Astrocyte of the cerebellum (primary cell): ENCODE measurements at regions not wholly inside any gene's neighbourhood (a gene's known extent, or its start where the extent isn't known, plus 50 kb on each side); places are given as distances from the start of the nearest gene placed in this dataset.

Experiments used
- DNase-seq: peaks from one replicate; pipeline ENCODE4 v3.0.0-alpha.2; 2011; ENCODE audit warnings: low read depth
- H3K4me3 ChIP-seq: 2 replicates; pipeline ENCODE4 v1.5.1; 2011; ENCODE audit warnings: mild to moderate bottlenecking, low read depth, low read length, moderate library complexity
- CTCF ChIP-seq: IDR thresholded peaks from 2 replicates; pipeline ENCODE4 v1.5.1; 2012; ENCODE audit warnings: low read length, low read depth, moderate library complexity, mild to moderate bottlenecking; ENCODE audit errors: missing control alignments
- in situ Hi-C: cut with HindIII; loops from 2 replicates; pipeline ENCODE4 v1.10.0; 2017; ENCODE audit warnings: low sequenced_read_pairs

GRCh38 chr10:111458256-111458655 lies 381.4 kb downstream of the ADRA2A start:
- in situ Hi-C loops, result no loop called here
- no peak for TF ChIP-seq CTCF
- no peak overlapping the region for H3K4me3 ChIP-seq
- DNase-seq, result no peak

GRCh38 chr10:111459967-111460366 lies 383.1 kb downstream of the ADRA2A start:
- in situ Hi-C loops, result no loop called here
- TF ChIP-seq CTCF, result no peak
- no peak overlapping the region for H3K4me3 ChIP-seq
- DNase-seq, result no peak

- DNase-seq, result no peak
- no peak overlapping the region for H3K4me3 ChIP-seq
- in situ Hi-C loops, result no loop called here
- no peak for TF ChIP-seq CTCF
Observed at GRCh38 chr10:111472445-111472844, 395.6 kb downstream of the ADRA2A start.

- in situ Hi-C loops, result no loop called here
- H3K4me3 ChIP-seq, result no peak overlapping the region
- TF ChIP-seq CTCF, result no peak
- no peak for DNase-seq
Observed at GRCh38 chr10:111473361-111473760, 396.5 kb downstream of the ADRA2A start.

- no peak for TF ChIP-seq CTCF
- DNase-seq, result no peak
- H3K4me3 ChIP-seq, result no peak overlapping the region
- in situ Hi-C loops, result loop anchor here (25.0 kb wide), 1 partner anchor 87 kb away; no protein-coding TSS in a partner anchor
Observed at GRCh38 chr10:111474786-111475185, 398.0 kb downstream of the ADRA2A start.

GRCh38 chr10:111475720-111476119 lies 398.9 kb downstream of the ADRA2A start:
- H3K4me3 ChIP-seq, result no peak overlapping the region
- in situ Hi-C loops, result loop anchor here (25.0 kb wide), 1 partner anchor 88 kb away; no protein-coding TSS in a partner anchor
- TF ChIP-seq CTCF, result no peak
- DNase-seq, result peak; percentile 15

GRCh38 chr10:111478651-111479050 lies 401.8 kb downstream of the ADRA2A start:
- no peak for TF ChIP-seq CTCF
- H3K4me3 ChIP-seq, result no peak overlapping the region
- no peak for DNase-seq
- in situ Hi-C loops, result loop anchor here (25.0 kb wide), 1 partner anchor 91 kb away; no protein-coding TSS in a partner anchor
